Natural killer cell (primary cell): ENCODE measurements at regions not wholly inside any gene's neighbourhood (a gene's known extent, or its start where the extent isn't known, plus 50 kb on each side); places are given as distances from the start of the nearest gene placed in this dataset.
"Not testable (repeated sequence)": the region's sequence is repeated elsewhere in the genome, so short reads cannot be mapped to it uniquely, and the experiment has no call there.

Experiments used
- ATAC-seq, 3 donors: fragments of 150-1000 bp in 2 of 3; fragments of 200-7000 bp in 1 of 3; cut with Tn5 transposase; 1 replicate in 1 of 3; 2 replicates in 2 of 3; pipeline ENCODE4 v1.10.0; 2021; ENCODE audit warnings: mild to moderate bottlenecking in 2 of 3, moderate library complexity in 2 of 3
- DNase-seq, 2 donors: peaks; one replicate each; pipeline versions ENCODE4 v3.0.0 to v3.0.0-alpha.2; 2013 to 2021; ENCODE audit warnings: mixed read lengths in 1 of 2
- H3K27ac ChIP-seq: one replicate; pipeline ENCODE4 v1.5.1; 2013; ENCODE audit warnings: mild to moderate bottlenecking, low read length
- H3K27me3 ChIP-seq: one replicate; pipeline ENCODE4 v1.6.1; 2013; ENCODE audit warnings: low read length; ENCODE audit not compliant: control insufficient read depth, insufficient read depth
- H3K36me3 ChIP-seq: one replicate; pipeline ENCODE4 v1.6.1; 2013; ENCODE audit warnings: low read length; ENCODE audit not compliant: control insufficient read depth, insufficient read depth
- H3K4me1 ChIP-seq: one replicate; pipeline ENCODE4 v1.6.1; 2013; ENCODE audit warnings: low read length; ENCODE audit not compliant: control insufficient read depth, insufficient read depth
- H3K4me3 ChIP-seq: one replicate; pipeline ENCODE4 v1.5.1; 2013; ENCODE audit warnings: low read length
- H3K9me3 ChIP-seq: one replicate; pipeline ENCODE4 v1.6.1; 2013; ENCODE audit warnings: low read length; ENCODE audit not compliant: control insufficient read depth, insufficient read depth
- H3K27ac Mint-ChIP-seq, 2 donors: one replicate each; pipeline ENCODE4 v1.8.0; 2022; ENCODE audit warnings: mild to moderate bottlenecking in 2 of 2, mixed read lengths in 2 of 2, moderate library complexity in 1 of 2
- H3K27me3 Mint-ChIP-seq, 2 donors: one replicate each; pipeline ENCODE4 v1.8.0; 2022; ENCODE audit warnings: low read depth in 2 of 2, mixed read lengths in 2 of 2
- H3K36me3 Mint-ChIP-seq: one replicate; pipeline ENCODE4 v1.8.0; 2022; ENCODE audit warnings: mixed read lengths
- H3K4me1 Mint-ChIP-seq, 2 donors: one replicate each; pipeline ENCODE4 v1.8.0; 2022; ENCODE audit warnings: mixed read lengths in 2 of 2
- H3K4me3 Mint-ChIP-seq: one replicate; pipeline ENCODE4 v1.8.0; 2022; ENCODE audit warnings: mild to moderate bottlenecking, moderate library complexity, mixed read lengths
- H3K9me3 Mint-ChIP-seq, 2 donors: one replicate each; pipeline ENCODE4 v1.8.0; 2022; ENCODE audit warnings: mixed read lengths in 2 of 2
- WGBS: methylation state at CpG from one replicate; pipeline ENCODE4 v1.1.7; 2013; ENCODE audit warnings: missing lambda C conversion rate; ENCODE audit not compliant: insufficient coverage; 5-methylcytosine and 5-hydroxymethylcytosine counted together
- intact Hi-C: fragments of 100-400 bp; cut with micrococcal nuclease; formaldehyde crosslinking; loops from one replicate; pipeline ENCODE4 v1.14.2; 2022
- TF ChIP-seq, protein P1 (sequence below): fragments of 200-600 bp; IDR thresholded peaks from one replicate; pipeline ENCODE4 v1.8.0; 2022; ENCODE audit warnings: antibody characterized with exemption

GRCh38 chr13:33420117-33420516 lies 134.6 kb upstream of the STARD13 start:
- H3K27me3 Mint-ChIP-seq, H3K27me3 ChIP-seq, H3K36me3 ChIP-seq, H3K27ac Mint-ChIP-seq, intact Hi-C loops, H3K36me3 Mint-ChIP-seq, H3K4me3 ChIP-seq, ATAC-seq, H3K4me1 Mint-ChIP-seq, H3K4me1 ChIP-seq, H3K9me3 ChIP-seq, DNase-seq, H3K4me3 Mint-ChIP-seq, H3K27ac ChIP-seq: not testable (repeated sequence)
- peaks cover 3 to 11% of the 10 kb centered on the region in 2 donors for H3K9me3 Mint-ChIP-seq

- H3K4me3 ChIP-seq = no peak overlapping the region
- no peaks in the 10 kb centered on the region for H3K4me1 ChIP-seq
- TF ChIP-seq, protein P1, sequence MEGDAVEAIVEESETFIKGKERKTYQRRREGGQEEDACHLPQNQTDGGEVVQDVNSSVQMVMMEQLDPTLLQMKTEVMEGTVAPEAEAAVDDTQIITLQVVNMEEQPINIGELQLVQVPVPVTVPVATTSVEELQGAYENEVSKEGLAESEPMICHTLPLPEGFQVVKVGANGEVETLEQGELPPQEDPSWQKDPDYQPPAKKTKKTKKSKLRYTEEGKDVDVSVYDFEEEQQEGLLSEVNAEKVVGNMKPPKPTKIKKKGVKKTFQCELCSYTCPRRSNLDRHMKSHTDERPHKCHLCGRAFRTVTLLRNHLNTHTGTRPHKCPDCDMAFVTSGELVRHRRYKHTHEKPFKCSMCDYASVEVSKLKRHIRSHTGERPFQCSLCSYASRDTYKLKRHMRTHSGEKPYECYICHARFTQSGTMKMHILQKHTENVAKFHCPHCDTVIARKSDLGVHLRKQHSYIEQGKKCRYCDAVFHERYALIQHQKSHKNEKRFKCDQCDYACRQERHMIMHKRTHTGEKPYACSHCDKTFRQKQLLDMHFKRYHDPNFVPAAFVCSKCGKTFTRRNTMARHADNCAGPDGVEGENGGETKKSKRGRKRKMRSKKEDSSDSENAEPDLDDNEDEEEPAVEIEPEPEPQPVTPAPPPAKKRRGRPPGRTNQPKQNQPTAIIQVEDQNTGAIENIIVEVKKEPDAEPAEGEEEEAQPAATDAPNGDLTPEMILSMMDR = no peak
- H3K9me3 ChIP-seq = no peaks in the 10 kb centered on the region
- no peak for ATAC-seq
- no peaks in the 10 kb centered on the region for H3K36me3 ChIP-seq
- no peaks in the 10 kb centered on the region for H3K36me3 Mint-ChIP-seq
- peaks cover 0 to 5% of the 10 kb centered on the region in 2 donors for H3K9me3 Mint-ChIP-seq
- no peaks in the 10 kb centered on the region for H3K27me3 Mint-ChIP-seq
- WGBS = no CpG with 5 or more reads among the region's 1 CpG
- intact Hi-C loops = no loop called here
- no peaks in the 10 kb centered on the region for H3K4me1 Mint-ChIP-seq
- H3K27me3 ChIP-seq = no peaks in the 10 kb centered on the region
- H3K27ac Mint-ChIP-seq = no peak overlapping the region
- no peak overlapping the region for H3K4me3 Mint-ChIP-seq
- no peak overlapping the region for H3K27ac ChIP-seq
- no peak for DNase-seq
Measured at GRCh38 chr13:33426131-33426530, 140.6 kb upstream of the STARD13 start.

DNA sequence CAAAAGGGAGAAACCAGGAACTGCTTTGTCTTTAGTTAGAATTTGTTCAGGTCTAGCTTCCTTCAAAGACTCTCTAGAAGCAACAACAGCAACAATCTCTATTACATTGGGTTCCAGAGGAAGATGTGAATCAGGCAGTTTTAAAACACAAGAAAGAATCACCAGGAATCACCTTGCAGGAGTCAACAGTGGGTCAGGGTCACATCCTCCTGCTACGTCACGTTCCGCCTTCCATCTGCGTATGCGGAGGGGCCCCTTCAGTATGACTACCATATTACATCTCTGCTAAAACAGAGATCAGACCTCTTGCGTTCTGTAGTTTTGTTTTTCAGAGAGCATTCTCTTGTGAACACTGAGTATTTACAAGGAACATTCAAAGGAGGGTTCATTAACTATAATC lies 147.8 kb upstream of the STARD13 start:
- H3K9me3 ChIP-seq = no peaks in the 10 kb centered on the region
- Mint-ChIP-seq H3K27ac (no peak overlapping the region), H3K4me3 (no peak overlapping the region), H3K27me3 (no peaks in the 10 kb centered on the region), H3K4me1 (no peaks in the 10 kb centered on the region), H3K9me3 (peaks cover 0 to 4% of the 10 kb centered on the region in 2 donors), H3K36me3 (no peaks in the 10 kb centered on the region)
- H3K4me1 ChIP-seq = no peaks in the 10 kb centered on the region
- ATAC-seq (no peak), DNase-seq (no peak)
- no peak overlapping the region for H3K4me3 ChIP-seq
- no peaks in the 10 kb centered on the region for H3K27me3 ChIP-seq
- WGBS = 92% methylated on average over 5 of the region's 6 CpGs
- no peaks in the 10 kb centered on the region for H3K36me3 ChIP-seq
- TF ChIP-seq, protein P1 = no peak
- intact Hi-C loops = no loop called here
- H3K27ac ChIP-seq = no peak overlapping the region

DNA sequence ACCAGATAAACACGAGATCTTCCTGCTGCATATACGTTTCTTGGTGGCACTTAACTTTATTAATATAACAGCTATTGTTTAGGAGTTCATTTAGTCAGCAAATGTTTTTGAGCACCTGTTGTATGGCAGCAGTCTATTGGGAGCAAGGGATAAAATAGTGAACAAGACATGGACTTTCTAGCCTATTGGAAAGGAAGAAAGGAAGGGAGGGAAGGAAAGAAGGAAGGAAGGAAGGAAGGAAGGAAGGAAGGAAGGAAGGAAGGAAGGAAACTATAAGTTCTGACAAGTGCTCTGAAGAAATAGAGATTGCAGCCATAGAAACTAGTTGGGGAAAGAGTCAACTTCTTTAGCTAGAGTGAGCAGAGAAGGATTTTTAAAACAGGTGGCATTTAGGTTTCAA lies 149.1 kb upstream of the STARD13 start:
- no peak overlapping the region for H3K27ac Mint-ChIP-seq
- H3K36me3 Mint-ChIP-seq = no peaks in the 10 kb centered on the region
- no peak for ATAC-seq
- H3K27ac ChIP-seq = no peak overlapping the region
- intact Hi-C loops = no loop called here
- no peak overlapping the region for H3K4me3 Mint-ChIP-seq
- H3K4me1 ChIP-seq = no peaks in the 10 kb centered on the region
- H3K27me3 Mint-ChIP-seq = no peaks in the 10 kb centered on the region
- no peak for DNase-seq
- 86% methylated on average over 2 of the region's 2 CpGs for WGBS
- TF ChIP-seq, protein P1 = no peak
- H3K9me3 Mint-ChIP-seq = peaks cover 0 to 2% of the 10 kb centered on the region in 2 donors
- no peaks in the 10 kb centered on the region for H3K36me3 ChIP-seq
- no peak overlapping the region for H3K4me3 ChIP-seq
- no peaks in the 10 kb centered on the region for H3K9me3 ChIP-seq
- no peaks in the 10 kb centered on the region for H3K4me1 Mint-ChIP-seq
- H3K27me3 ChIP-seq = no peaks in the 10 kb centered on the region
